ENCODE measurements at regions not wholly inside any gene's neighbourhood (a gene's known extent, or its start where the extent isn't known, plus 50 kb on each side); places are given as distances from the start of the nearest gene placed in this dataset.

DNA sequence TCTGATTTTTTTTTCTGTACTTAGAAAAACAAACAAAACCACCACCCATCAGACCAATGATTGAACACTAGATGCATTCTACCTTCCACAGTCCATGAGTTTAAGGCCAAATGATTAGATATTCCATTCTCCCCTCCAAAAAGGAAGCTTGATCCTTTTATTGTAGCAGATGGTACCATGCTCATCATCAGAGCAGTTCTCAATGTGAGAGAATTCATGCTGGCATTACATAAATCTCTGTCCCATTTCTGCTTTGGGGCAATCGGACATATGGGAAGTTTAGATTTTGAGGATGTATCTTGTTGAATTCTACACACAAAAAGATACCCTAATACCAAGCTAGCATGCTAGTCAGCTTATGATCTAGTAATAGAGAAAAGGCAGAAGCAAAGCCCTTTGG lies 186.6 kb downstream of the RAD51AP2 start (continued):
- no peak for TF ChIP-seq ZNF398 (tag by site-specific recombination; IDR thresholded peaks at IDR 0.05)
- TF ChIP-seq, protein P1, sequence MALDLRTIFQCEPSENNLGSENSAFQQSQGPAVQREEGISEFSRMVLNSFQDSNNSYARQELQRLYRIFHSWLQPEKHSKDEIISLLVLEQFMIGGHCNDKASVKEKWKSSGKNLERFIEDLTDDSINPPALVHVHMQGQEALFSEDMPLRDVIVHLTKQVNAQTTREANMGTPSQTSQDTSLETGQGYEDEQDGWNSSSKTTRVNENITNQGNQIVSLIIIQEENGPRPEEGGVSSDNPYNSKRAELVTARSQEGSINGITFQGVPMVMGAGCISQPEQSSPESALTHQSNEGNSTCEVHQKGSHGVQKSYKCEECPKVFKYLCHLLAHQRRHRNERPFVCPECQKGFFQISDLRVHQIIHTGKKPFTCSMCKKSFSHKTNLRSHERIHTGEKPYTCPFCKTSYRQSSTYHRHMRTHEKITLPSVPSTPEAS (tag by site-specific recombination; IDR thresholded peaks at IDR 0.05) = no peak

DNA sequence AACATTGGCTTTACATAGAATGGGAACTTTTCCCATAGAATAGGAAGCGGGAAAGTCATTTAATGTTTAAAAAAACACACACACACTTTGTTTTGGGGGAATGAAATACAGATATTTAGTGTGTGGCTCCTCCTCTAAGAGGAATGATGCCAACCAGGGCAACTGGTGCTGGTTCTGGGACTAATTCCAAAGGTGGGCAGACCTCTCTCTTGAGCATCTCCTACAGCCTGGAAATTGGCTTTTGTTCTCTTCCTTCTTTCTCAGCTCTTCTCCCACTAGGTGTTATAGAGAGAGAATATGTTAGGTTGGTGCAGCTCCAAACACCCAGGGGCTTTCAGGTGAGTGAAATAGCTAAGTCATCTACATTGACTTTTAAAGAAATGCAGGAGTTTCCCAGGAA lies 190.1 kb downstream of the RAD51AP2 start:
- ChIA-PET CTCF (no interaction called here), POLR2A (no interaction called here)
- H3K4me3 ChIP-seq (ENCODE audit: low read depth, low read length) = no peak overlapping the region
- no peak overlapping the region for H3K27ac ChIP-seq (ENCODE audit: extremely low read depth, low read depth, low read length)
- no peaks in the 10 kb centered on the region for H3K36me3 ChIP-seq (ENCODE audit: control insufficient read depth in 2 of 2, insufficient read depth in 1 of 2, low read length in 2 of 2)
- TF ChIP-seq ZNF280C (tag by site-specific recombination; IDR thresholded peaks at IDR 0.05) (no peak), ZNF571 (tag by site-specific recombination; IDR thresholded peaks at IDR 0.05) (no peak), ZNF626 (tag by site-specific recombination; IDR thresholded peaks at IDR 0.05) (no peak), ZNF792 (tag by site-specific recombination; IDR thresholded peaks at IDR 0.05) (no peak)
- no peaks in the 10 kb centered on the region for H3K9me3 ChIP-seq (ENCODE audit: control insufficient read depth, insufficient read depth, low read depth, low read length)
- H3K4me1 ChIP-seq (ENCODE audit: control insufficient read depth, insufficient read depth, low read length) = no peaks in the 10 kb centered on the region

DNA sequence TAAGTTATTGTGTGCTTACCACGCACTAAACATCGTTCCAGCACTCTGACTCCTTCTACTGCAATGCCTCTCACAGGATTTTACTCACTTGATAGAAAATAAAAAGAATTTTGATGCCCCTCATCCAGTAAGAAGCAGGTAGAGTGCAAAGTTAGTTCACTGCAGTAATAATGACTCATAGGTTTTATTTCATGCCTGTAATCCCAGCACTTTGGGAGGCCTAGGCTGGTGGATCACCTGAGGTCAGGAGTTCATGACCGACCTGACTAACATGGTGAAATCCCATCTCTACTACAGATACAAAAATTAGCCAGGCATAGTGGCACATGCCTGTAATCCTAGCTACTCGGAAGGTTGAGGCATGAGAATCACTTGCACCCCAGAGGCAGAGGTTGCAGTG lies 190.6 kb downstream of the RAD51AP2 start:
- ChIA-PET POLR2A (no interaction called here), CTCF (no interaction called here)
- TF ChIP-seq, protein P2, sequence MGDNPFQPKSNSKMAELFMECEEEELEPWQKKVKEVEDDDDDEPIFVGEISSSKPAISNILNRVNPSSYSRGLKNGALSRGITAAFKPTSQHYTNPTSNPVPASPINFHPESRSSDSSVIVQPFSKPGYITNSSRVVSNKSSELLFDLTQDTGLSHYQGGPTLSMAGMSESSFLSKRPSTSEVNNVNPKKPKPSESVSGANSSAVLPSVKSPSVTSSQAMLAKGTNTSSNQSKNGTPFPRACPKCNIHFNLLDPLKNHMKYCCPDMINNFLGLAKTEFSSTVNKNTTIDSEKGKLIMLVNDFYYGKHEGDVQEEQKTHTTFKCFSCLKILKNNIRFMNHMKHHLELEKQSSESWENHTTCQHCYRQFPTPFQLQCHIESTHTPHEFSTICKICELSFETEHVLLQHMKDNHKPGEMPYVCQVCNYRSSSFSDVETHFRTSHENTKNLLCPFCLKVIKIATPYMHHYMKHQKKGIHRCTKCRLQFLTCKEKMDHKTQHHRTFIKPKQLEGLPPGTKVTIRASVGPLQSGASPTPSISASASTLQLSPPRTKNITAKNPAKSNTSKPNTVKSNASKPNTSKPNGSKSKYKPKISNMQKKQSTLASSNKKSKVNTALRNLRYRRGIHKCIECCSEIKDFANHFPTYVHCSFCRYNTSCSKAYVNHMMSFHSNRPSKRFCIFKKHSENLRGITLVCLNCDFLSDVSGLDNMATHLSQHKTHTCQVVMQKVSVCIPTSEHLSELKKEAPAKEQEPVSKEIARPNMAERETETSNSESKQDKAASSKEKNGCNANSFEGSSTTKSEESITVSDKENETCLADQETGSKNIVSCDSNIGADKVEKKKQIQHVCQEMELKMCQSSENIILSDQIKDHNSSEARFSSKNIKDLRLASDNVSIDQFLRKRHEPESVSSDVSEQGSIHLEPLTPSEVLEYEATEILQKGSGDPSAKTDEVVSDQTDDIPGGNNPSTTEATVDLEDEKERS (tag by site-specific recombination; IDR thresholded peaks at IDR 0.05) = no peak
- TF ChIP-seq GLIS2 (tag by site-specific recombination; IDR thresholded peaks at IDR 0.05) (no peak), ZBTB7A (tag by site-specific recombination; IDR thresholded peaks at IDR 0.05; ENCODE audit: low read depth) (no peak), ZNF501 (tag by site-specific recombination; IDR thresholded peaks at IDR 0.05) (no peak), ZNF426 (tag by site-specific recombination; IDR thresholded peaks at IDR 0.05) (no peak), KLF7 (tag by site-specific recombination; IDR thresholded peaks at IDR 0.05; ENCODE audit: borderline replicate concordance) (no peak), ZNF157 (tag by site-specific recombination; IDR thresholded peaks at IDR 0.05) (no peak), ZNF214 (tag by site-specific recombination; IDR thresholded peaks at IDR 0.05; ENCODE audit: borderline replicate concordance) (no peak), ZBTB17 (tag by site-specific recombination; IDR thresholded peaks at IDR 0.05) (no peak), ZNF2 (tag by site-specific recombination; IDR thresholded peaks at IDR 0.05) (no peak), ZNF292 (tag by site-specific recombination; IDR thresholded peaks at IDR 0.05; ENCODE audit: borderline replicate concordance, low read depth) (no peak), ZNF785 (tag by site-specific recombination; IDR thresholded peaks at IDR 0.05) (no peak), ATF2 (tag by site-specific recombination; IDR thresholded peaks at IDR 0.05; ENCODE audit: low read depth) (no peak), ZNF423 (tag by site-specific recombination; IDR thresholded peaks at IDR 0.05) (no peak), ZNF600 (tag by site-specific recombination; IDR thresholded peaks at IDR 0.05) (no peak)
- H3K9me3 ChIP-seq (ENCODE audit: control insufficient read depth, insufficient read depth, low read depth, low read length) = no peaks in the 10 kb centered on the region
- H3K4me1 ChIP-seq (ENCODE audit: control insufficient read depth, insufficient read depth, low read length) = no peaks in the 10 kb centered on the region
- no peak overlapping the region for H3K4me3 ChIP-seq (ENCODE audit: low read depth, low read length)
- H3K27ac ChIP-seq (ENCODE audit: extremely low read depth, low read depth, low read length) = no peak overlapping the region
- H3K36me3 ChIP-seq (ENCODE audit: control insufficient read depth in 2 of 2, insufficient read depth in 1 of 2, low read length in 2 of 2) = no peaks in the 10 kb centered on the region
